ENCODE measurements at regions not wholly inside any gene's neighbourhood (a gene's known extent, or its start where the extent isn't known, plus 50 kb on each side); places are given as distances from the start of the nearest gene placed in this dataset.

- TF ChIP-seq CTCF (IDR thresholded peaks at IDR 0.05 in 8 of 11, conservative IDR thresholded peaks at IDR 0.05 in 3 of 11) = no peak
- no peak for TF ChIP-seq POLR2AphosphoS5 (IDR thresholded peaks at IDR 0.05)
Measured at GRCh38 chr11:37948258-37948657, 1350.2 kb upstream of the RAG2 start.

Data from spleen (tissue), 7 donors.